ENCODE measurements at regions not wholly inside any gene's neighbourhood (a gene's known extent, or its start where the extent isn't known, plus 50 kb on each side); places are given as distances from the start of the nearest gene placed in this dataset.

GRCh38 chr1:232274999-232275710, 354.8 kb downstream of the SIPA1L2 start:
- no peak for DNase-seq (ENCODE audit: low spot score)
- TF ChIP-seq, protein P1, sequence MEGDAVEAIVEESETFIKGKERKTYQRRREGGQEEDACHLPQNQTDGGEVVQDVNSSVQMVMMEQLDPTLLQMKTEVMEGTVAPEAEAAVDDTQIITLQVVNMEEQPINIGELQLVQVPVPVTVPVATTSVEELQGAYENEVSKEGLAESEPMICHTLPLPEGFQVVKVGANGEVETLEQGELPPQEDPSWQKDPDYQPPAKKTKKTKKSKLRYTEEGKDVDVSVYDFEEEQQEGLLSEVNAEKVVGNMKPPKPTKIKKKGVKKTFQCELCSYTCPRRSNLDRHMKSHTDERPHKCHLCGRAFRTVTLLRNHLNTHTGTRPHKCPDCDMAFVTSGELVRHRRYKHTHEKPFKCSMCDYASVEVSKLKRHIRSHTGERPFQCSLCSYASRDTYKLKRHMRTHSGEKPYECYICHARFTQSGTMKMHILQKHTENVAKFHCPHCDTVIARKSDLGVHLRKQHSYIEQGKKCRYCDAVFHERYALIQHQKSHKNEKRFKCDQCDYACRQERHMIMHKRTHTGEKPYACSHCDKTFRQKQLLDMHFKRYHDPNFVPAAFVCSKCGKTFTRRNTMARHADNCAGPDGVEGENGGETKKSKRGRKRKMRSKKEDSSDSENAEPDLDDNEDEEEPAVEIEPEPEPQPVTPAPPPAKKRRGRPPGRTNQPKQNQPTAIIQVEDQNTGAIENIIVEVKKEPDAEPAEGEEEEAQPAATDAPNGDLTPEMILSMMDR (IDR thresholded peaks at IDR 0.05; ENCODE audit: extremely low read depth, missing control alignments): no peak

DNA sequence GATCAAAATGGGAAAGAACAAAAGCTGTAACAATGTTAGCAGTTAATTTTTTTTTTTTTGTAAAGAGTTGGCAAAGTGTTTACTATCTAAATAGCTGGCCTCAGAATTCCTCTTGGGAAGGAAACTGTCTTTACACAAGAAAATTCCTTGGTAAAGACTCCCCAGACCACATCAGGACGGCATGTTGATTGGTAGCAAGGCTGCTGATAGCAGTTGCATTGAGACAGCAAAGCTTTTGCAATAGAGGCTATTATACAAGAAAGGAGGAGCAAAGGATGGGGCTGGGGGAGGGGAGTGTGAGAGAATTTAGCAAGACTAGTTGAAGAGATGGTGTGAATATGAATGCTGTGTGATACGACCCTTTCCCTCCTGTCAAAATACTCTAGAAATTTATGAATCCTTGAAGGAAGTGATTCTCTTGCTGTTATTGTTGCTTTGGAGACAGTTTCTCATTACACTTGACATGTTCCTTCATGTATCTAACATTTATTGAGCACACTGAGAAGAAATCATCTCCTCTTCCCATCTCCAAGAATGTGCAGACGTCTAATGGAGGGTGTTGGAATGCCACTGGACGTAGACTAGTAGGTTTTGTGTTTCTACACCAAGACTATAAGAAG, 355.6 kb downstream of the SIPA1L2 start:
- no peak for DNase-seq (ENCODE audit: low spot score)
- TF ChIP-seq, protein P1 (IDR thresholded peaks at IDR 0.05; ENCODE audit: extremely low read depth, missing control alignments): no peak

- TF ChIP-seq, protein P1 (IDR thresholded peaks at IDR 0.05; ENCODE audit: extremely low read depth, missing control alignments): no peak
- no peak for DNase-seq (ENCODE audit: low spot score)
Observed at GRCh38 chr1:232273011-232273410, 356.9 kb downstream of the SIPA1L2 start.

DNA sequence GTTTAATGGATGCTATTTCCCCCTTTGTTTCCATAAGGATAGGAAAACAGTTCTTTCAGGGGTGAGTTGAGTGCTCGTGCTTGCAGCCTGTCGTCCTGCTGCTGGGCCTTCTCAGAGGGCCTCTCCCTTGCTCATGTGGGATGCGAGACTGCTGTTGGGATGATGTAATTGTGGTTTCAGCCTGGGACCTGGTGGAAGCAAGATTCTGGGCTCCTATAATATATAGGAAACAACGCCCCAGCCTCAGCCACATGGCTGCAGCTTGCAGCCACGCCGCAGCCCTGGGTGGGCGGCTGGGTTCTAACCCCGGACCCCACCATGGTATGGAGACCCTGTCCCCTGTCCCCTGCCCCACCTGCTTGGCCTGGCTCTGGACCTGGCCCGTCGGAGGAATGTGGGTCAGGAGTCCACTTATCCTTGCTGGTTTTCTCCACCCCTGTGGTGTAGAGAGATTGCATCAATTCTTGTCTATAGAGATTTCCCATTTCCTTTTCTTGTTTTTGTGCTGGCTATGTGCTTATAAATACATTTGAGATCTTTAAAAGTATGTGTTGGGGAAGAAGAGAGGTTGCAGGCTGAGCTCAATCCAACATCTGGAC, 357.8 kb downstream of the SIPA1L2 start:
- TF ChIP-seq, protein P1 (IDR thresholded peaks at IDR 0.05; ENCODE audit: extremely low read depth, missing control alignments): no peak
- no peak for DNase-seq (ENCODE audit: low spot score)

- DNase-seq (ENCODE audit: low spot score): no peak
- TF ChIP-seq, protein P1 (IDR thresholded peaks at IDR 0.05; ENCODE audit: extremely low read depth, missing control alignments): no peak
Observed at GRCh38 chr1:232271299-232271698, 358.6 kb downstream of the SIPA1L2 start.

GRCh38 chr1:232269988-232270387, 359.9 kb downstream of the SIPA1L2 start:
- TF ChIP-seq, protein P1 (IDR thresholded peaks at IDR 0.05; ENCODE audit: extremely low read depth, missing control alignments): no peak
- DNase-seq (ENCODE audit: low spot score): no peak

Measured in GM20000 (cell line).